ENCODE measurements at regions not wholly inside any gene's neighbourhood (a gene's known extent, or its start where the extent isn't known, plus 50 kb on each side); places are given as distances from the start of the nearest gene placed in this dataset.
"Not testable (repeated sequence)": the region's sequence is repeated elsewhere in the genome, so short reads cannot be mapped to it uniquely, and the experiment has no call there.

DNA sequence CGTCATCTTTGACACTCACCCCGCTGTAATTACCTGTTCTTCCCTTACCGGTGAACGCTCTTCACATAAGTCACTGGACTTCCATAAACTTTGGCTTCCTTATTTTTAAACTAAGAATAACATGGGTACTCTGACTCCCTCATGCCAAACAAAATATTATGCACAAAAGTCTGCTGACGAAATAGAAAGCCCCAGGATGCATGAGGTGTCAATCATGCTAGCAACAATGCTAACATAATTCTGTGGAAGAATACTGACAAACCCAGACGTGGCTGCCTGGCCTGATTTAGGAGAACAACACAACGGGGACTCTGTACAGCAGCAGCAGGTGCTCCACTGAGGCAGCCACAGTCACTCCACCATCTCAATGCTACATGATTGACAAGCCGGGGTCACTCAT is 137.5 kb downstream of the CCDC71L start:
- no peak for DNase-seq (ENCODE audit: low spot score)

DNA sequence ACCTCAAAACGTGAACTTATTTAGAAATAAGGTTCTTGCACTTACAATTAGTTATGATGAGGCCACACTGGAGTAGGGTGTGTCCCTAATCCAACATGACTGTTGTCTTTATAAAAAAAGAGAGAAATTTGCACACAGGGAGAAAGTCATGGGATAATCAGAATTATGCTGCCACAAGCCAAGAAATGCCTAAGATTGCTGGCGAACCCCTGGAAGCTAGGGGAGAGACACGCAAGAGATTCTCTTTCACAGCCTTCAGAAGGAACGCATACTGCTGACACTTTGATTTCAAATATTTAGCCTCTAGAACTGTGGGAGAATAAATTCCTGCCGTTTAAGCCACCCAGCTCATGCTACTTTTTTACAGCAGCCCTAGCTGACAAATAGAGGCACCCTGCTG is 138.3 kb downstream of the CCDC71L start:
- DNase-seq (ENCODE audit: low spot score) = no peak

DNA sequence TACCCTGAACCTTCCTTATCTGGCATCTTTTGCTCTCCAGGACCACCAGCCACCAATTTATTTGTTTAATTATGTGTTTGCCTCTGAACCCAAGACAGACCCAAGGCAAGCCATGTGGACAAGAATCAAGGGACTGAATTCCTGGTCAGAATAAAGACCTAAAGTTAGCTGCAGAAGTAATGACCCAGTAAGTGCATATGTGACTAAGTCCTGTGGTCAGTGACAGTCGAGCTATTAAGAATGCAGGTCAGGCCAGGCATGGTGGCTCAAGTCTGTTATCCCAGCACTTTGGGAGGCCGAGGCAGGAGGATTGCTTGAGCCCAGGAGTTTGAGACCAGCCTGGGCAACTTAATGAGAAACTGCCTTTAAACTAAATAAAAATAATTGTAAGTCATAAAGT is 139.4 kb downstream of the CCDC71L start:
- peak; percentile 80 for DNase-seq (ENCODE audit: low spot score)

DNA sequence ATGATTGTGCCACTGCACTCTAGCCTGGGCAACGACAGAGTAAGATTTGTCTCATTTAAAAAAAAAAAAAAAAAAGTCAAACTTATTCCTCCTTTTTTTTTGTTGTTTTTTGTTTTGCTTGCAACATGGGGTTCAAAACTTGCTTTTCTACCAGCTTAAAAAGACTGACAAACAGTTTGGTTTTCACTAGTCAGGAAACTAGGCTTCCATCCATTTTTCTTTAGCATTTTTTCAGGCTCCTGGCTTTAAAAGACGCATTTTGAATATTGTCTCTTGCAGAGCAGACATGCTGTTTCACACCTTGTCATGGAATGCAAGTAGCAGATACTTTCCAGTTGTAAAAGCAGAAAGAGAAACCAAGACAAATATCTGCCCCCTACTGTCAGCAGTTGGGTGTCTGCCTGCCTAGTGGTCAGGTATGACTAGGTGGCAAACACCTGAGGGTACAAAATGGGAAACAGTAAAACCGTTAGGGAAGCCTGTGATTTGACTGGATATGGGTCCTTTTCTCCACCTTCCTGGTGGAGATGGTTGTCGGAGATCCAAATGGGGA is 139.9 kb downstream of the CCDC71L start:
- DNase-seq (ENCODE audit: low spot score) = peak; percentile 46

DNA sequence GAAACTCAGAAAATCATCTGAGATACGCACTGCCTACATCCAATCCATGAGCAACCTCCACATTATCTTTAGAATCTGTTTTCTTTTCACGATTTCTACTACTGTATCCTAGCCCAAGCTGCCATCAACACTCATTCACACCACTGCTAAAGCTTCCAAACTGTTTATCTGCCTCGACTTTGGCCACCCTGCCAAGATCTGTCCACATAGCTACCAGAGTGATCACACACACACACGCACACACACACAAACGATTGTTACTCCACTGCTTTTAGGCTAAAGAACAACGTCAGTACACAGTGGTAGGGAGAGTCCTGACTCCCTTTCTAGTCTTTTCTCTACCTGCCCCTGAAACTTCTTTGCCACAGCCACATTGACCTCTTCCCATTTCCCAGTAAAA is 142.0 kb downstream of the CCDC71L start:
- DNase-seq (ENCODE audit: low spot score) = no peak

DNA sequence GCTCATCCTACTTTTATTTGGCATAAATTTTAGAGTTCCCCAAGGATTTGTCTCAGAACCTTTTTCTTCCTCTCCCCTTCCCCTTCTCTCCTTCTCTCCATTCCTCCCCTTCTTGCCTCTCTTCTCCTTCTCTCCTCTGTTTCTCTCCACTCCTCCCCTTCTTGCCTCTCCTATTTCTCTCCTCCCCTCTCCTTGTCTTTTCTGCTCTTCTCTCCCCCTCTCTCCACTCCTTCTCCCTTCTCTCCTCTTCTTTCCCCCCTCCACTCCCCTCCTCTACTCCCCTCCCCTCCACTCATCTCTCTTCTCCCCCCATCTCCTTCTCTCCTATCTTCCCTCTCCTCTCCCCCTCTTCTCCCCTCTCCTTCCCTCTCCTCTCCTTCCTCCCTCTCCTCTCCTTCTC is 142.7 kb downstream of the CCDC71L start:
- no peak for DNase-seq (ENCODE audit: low spot score)

DNA sequence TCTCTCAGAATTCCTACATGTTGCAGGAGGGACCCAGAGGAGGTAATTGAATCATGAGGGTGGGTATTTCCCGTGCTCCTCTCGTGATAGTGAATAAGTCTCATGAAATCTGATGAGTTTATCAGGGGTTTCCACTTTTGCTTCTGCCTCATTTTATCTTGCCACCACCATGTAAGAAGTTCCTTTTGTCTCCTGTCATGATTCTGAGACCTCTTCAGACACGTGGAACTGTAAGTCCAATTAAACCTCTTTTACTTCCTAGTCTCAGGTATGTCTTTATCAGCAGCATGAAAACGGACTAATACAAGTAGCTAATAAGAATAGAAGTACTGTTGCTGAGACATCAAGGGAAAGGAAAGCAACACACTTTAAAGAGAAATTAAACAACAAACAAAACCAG is 143.4 kb downstream of the CCDC71L start:
- no peak for DNase-seq (ENCODE audit: low spot score)

DNA sequence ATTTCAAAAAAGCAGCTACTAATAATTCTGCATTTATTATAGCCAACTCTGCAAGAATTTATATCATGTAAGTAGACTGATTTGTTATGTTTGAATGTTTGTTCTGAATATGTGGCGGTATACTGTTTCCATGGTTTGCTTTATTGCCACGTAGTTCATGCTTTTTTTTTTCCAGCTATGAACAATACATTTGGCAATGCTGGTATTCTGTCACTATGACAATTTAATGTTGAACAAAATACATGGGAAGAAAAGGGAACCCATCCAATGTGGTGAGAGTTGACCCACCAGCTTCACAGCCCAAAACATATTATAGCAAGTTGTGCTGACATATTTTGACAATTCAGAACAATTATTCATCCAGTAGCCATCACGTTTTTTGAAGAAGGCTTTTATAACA is 145.6 kb downstream of the CCDC71L start:
- DNase-seq (ENCODE audit: low spot score) = no peak

DNA sequence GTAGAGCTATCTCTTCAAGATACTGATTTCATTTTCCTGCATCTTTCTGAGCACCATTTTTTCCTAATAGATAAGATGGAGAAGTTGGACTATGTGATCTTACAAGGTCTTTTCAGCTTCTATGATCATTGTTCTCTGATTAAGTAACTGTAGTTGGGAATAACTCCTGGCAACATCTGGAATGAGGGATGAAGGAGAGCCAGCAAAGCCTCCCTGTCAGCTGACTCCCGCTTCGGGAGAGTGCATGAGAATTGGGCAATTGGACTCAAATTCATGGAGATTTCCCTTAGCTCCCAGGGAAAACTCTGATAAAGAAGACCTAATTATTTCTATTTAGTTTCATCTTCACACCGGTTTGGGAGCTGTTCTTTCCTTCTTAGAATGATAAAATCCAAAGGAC is 146.1 kb downstream of the CCDC71L start:
- DNase-seq (ENCODE audit: low spot score) = no peak

DNA sequence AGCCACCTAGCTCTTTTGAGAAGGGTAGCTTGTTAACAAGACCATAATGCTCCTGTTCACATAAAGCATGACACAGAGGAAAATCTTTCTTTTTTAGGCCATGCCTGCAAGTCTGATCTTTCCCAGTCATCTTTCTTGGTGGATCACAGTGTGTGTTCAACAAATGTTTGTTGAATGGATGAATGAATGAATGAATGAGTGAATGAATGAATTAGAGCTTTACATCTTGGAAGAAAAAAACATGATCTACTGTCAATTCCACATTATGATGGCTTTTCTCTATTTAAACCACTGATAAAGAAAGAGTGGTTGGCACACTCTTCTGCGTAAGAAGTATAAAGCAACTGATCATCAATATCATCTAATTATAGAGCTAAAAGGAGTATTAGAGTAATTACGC is 148.7 kb downstream of the CCDC71L start:
- no peak for DNase-seq (ENCODE audit: low spot score)

DNA sequence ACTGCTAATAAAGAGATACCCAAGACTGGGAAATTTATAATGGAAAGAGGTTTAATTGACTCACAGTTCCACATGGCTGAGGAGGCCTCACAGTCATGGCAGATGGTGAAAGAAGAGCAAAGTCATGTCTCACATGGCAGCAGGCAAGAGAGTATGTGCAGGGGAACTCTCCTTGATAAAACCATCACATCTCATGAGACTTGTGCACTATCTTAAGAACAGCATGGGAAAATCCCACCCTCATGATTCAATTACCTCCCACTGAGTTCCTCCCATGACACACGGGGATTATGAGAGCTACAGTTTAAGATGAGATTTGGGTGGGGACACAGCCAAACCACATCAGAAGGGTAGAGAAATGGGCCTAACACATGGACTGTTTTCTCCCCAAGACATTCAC is 156.3 kb downstream of the CCDC71L start:
- peak; percentile 57 for DNase-seq (ENCODE audit: low spot score)

DNA sequence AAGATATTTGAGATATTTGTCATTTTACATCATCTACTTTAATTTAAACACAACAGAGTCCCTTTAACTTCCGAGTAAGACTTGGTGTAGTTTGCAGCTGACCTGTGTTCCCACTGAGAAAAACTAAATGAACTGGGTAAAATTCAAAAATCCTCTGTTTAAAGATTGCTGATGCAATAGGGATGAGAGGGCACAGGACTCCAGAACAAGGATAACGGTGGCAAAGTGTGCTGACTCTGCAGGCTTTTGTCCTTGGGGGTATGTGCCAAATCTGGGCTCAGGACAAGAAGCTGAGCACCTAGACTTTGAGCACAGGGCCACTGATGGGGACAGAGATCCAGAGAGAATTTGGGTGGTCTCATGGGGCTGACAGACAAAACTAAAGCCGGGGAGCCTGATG is 156.8 kb downstream of the CCDC71L start:
- no peak for DNase-seq (ENCODE audit: low spot score)

DNA sequence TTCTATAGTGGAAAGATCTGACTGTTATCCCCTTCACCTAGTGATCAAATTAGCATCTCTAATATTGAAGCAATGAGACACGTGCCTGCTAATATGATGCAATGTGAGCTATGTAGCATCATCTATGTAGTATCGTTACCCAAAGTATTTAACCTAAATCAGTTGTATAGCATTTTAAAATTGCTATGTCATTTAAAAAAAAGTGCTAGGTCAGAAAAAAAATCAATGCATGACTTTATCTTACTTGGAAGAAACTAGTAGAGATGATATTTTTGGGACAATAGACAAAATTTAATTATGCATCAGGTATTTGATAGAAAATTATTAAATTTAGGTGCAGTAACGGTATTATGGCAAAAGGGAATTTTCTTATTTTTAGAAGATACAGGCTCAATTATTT is 157.3 kb downstream of the CCDC71L start:
- no peak for DNase-seq (ENCODE audit: low spot score)

DNA sequence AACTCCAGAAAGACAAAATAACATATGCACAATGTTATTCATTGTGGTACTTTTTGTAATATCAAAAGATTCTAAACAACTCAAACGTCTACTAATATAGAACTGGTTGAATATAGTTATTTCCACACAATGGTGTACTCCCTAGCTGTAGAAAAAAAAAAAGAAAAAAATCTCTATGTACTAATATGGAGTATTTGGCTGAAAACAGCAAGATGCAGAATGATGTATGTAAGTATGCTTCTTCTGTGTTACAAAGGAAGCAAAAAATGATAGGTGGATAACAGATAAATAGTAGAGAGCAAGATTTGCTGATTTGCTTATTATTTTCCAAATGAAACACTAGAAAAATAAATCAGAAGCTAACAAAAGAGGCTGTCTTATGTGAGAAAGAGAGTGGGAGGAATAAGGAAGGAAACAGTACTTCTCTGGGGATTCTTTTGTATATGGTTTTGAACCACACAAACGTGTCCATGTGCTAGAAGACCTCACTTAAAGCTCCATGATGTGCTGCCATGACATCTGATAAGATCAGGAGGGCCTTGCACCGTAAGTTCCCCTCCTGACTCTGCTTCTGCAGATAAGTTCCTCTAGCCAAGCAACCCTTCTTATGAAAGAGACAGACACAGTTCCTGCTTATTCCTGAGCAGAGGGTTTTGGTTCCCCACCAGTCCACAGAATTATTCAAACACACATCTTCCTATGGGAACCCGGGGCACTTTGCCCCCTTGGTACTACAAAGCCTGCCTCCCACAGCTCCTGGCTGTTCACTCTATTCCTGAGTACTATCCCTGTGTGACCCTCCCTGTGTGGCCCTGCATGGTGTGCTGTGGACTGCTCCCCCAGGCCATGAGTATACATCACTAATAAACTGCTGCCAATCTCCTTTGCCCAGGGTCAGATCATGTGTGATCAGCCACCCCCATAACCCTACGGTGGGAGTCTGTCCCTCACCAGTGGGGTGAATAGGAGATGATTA is 159.1 kb downstream of the CCDC71L start:
- DNase-seq (ENCODE audit: low spot score) = no peak

DNA sequence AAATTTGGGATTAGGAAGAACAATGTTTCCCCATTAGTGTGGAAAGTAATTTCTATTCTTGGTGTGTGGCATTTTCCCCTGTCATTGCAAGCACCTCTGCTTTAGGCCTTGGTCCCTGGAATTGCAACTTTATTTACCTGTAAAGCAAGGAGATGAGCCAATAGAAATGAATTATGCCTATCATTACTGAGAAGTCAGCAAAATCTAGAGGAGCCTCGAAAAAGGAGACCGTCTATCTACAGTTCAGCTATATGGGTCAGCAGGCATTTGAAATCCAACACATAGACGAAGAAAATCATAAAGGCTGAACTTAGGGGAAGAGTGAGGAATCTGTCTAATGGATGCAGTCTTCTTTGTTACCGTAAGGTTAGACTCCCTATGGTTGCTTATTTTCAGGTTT is 161.1 kb downstream of the CCDC71L start:
- DNase-seq (ENCODE audit: low spot score) = no peak

DNA sequence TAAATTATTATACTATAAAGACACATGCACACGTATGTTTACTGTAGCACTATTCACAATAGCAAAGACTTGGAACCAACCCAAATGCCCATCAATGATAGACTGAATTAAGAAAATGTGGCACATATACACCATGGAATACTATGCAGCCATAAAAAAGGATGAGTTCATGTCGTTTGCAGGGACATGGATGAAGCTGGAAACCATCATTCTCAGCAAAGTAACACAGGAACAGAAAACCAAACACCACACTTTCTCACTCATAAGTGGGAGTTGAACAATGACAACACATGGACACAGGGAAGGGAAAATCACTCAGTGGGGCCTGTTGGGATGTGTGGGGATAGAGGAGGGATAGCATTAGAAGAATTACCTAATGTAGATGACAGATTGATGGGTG is 163.0 kb downstream of the CCDC71L start:
- DNase-seq (ENCODE audit: low spot score) = not testable (repeated sequence)

DNA sequence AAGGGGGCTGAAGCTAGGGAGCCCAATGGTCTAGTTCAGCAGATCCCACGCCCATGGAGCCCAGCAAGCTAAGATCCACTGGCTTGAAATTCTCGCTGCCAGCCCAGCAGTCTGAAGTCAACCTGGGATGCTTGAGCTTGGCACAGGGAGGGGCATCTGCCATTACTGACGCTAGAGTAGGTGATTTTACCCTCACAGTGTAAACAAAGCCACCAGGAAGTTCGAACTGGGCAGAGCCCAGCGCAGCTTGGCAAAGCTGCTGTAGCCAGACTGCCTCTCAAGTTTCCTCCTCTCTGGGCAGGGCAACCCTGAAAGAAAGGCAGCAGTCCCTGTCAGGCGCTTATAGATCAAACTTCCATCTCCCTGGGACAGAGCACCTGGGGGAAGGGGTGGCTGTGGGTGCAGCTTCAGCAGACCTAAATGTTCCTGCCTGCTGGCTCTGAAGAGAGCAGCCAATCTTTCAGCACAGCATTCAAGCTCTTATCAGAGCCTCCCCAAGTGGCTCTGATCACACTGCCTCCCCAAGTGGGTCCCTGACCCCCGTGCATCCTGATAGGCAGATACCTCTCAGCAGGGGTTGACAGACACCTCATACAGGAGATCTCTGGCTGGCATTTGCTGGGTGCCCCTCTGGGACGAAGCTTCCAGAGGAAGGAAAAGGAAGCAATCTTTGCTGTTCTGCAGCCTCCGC is 167.8 kb downstream of the CCDC71L start:
- DNase-seq (ENCODE audit: low spot score) = peak; percentile 28

DNA sequence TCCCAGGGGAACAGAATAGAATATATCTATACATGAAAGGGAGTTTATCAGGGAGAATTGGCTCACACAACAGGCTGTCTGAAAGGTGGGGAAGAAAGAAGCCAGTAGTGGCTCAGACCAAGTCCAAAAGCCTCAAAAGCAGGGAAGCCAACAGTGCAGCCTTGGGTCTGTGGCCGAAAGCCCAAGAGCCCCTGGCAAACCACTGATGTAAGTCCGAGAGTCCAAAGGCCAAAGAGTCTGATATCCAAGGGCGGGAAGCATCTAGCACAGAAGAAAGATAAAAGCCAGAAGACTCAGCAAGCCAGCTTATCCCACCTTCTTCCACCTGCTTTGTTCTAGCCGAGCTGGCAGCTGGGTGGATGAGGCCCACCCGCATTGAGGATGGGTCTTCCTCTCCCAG is 172.5 kb downstream of the CCDC71L start:
- no peak for DNase-seq (ENCODE audit: low spot score)

DNA sequence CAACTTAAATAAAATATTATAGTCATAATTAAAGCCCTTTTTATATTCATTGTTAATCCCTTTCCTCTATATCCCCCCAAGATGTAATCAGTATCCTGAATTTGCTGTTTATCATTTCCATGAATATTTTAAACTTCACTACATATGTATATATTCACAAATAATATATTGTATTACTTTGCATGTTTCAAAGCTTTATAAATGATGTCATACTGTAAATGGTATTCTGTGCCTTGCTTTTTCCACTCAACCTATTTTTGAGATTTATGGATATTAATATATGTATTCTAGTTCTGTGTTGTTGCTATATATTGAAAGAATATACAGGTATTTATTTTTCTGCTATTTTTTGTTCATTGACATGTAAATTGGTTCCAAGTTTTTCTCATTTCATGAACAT is 173.1 kb downstream of the CCDC71L start:
- DNase-seq (ENCODE audit: low spot score) = no peak

DNA sequence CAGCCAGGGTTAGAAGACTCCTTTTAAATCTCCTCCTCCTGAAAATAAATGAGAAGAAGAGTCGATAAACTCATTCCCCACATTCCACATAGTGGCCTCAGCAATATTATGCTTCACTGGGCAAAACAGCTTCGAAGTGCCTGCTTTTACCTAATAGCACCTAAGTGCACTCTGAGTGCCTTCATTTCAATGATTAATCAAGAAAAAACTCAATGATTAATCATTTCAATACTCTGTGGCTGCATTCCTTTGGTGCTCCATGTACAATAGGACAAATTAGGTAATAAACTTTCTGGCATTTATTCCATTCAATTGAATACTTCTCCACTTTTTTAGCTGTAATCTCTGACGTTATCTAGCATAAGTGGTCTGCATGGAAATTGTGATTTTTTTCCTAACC is 174.6 kb downstream of the CCDC71L start:
- peak; percentile 98 for DNase-seq (ENCODE audit: low spot score)

DNA sequence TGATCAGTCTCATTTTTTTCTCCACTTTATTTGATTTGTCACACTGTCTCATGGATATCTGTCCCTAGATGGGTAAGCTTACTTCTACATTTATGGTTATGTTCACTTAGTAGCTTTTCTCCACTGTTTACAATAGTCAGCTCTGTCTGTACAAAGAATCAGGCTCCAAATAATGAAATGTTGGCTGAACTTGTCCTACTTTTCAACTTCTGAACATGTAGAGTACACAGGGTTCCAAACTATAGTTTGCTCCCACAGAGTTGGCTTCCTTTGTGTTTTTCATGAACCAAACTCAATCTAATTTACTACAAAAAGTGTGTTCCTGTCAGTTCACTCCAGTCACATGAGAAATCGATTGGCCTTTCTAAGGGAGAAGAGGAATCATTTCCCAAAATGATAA is 175.0 kb downstream of the CCDC71L start:
- DNase-seq (ENCODE audit: low spot score) = peak; percentile 7

DNA sequence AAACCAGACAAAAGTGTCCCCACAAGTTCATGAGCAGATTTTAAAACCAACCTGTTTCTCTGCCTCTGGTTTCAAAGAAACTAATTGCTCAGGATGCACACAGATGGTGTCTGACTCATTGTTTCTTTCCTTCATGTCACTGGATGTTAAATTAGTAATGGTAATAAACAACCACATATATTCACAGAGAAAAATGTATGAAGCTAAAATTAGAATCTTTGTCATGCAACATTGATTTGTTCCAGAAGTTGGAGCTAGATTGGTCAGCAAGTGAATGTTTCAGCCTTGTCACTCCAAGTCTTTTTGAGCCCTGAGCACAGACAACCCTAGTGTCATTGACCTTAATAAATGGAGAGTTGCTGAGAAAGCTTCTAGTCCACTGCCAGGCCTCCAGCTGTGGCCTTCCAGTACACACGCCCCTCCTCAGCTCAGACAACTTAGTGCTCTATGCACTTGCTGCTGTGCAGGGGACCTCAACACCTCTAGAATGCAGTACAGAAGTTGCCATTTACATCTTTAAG is 175.9 kb downstream of the CCDC71L start:
- DNase-seq (ENCODE audit: low spot score) = peak; percentile 96

DNA sequence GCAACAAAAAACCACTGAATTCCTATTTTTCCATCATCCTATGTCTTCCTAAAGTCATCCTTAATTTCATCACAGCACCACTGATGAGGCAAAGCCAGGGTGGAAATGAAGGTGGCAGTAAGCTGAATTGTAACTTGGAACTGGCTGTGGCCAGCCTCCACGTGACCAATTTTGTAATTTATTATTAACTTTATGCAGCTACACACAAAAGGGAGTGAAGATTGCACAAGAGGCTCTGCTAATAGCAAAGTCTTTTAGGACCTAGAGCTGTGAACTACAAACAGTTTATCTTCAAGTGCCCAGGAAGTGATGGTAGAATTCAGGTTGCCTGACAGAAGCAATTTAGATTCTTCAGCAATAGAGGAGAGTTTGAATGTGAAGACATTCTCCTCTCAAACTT is 176.4 kb downstream of the CCDC71L start:
- DNase-seq (ENCODE audit: low spot score) = peak; percentile 87
